NCI-H510A (cell line): ENCODE measurements at regions not wholly inside any gene's neighbourhood (a gene's known extent, or its start where the extent isn't known, plus 50 kb on each side); places are given as distances from the start of the nearest gene placed in this dataset.

ENCODE experiments used
- DNase-seq: peaks from one replicate; lab custom pipeline; 2025; lab: John Stamatoyannopoulos, UW

- no peak for DNase-seq
These were observed 925.1 kb downstream of the PCDH7 start for GRCh38 chr4:31645236-31645635.

DNA sequence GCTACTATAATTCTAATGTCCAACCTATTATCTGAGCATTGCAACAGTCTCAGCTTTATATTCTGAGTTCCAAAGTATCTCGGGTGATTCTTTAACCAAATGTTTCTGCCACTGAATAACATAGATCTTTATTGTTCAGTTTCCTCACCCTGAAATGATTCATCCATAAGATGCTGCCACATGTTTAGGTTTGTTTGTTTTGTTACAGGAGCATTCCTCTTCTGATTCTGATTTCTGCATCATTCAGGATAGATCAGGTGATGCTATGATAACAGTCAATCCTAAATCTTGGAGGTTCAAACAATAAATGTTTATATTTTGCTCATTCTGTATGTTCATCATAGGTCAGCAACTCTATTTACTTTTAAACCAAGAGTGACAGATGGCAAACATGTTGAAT is 927.6 kb downstream of the PCDH7 start:
- no peak for DNase-seq

DNA sequence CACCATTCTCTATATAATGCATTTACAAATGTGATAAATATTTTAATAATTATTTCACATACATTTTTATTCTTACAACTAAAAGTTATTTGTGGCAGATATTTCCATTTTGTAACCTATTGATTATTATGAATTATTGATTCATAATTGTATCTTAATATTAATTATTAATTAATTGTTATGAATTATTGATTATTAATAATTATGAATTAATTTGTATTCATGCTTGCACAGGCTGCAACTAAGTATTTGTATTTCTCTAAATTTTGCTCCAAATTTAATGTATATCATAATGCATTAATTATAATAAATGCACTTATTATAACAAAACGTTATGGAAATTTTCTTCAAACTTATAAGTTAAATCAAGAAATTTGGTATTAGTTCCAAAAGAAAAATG is 929.7 kb downstream of the PCDH7 start:
- no peak for DNase-seq

DNA sequence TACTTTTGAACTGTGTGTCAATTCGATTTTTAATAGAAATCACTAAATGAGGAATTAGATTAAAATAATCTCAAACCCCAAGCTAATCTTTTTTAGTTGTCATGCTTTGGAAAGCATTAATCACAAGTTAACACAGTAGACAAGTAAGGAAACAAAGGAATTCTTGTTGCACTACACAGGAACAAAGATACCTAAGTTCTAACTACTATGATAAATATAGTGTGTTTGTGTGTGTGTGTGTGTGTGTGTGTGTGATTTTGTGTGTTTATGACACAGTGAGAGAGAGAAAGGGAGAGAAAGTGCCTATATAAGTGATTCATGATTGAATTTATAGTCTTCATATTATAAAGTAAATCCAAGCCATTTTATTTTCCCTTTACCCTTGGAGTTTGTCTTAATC is 931.4 kb downstream of the PCDH7 start:
- DNase-seq, result no peak

DNA sequence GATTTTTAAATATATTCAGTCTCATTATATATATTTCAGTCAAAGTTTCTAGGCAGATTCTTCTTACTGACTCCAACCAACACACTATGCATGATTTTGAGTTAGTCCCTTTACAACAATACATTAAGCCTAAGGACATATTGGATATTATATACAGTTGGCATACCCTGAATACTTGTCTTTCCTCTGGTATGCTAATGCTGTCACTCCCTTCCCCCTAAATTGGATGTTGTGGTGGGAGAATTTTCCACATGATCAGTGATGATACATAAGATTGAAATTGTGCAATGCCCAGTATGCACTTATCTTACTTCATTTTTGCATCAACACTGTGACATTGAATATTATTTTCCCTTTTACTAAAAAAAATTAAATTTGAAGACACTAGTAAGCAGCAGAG is 935.2 kb downstream of the PCDH7 start:
- DNase-seq, result no peak

DNA sequence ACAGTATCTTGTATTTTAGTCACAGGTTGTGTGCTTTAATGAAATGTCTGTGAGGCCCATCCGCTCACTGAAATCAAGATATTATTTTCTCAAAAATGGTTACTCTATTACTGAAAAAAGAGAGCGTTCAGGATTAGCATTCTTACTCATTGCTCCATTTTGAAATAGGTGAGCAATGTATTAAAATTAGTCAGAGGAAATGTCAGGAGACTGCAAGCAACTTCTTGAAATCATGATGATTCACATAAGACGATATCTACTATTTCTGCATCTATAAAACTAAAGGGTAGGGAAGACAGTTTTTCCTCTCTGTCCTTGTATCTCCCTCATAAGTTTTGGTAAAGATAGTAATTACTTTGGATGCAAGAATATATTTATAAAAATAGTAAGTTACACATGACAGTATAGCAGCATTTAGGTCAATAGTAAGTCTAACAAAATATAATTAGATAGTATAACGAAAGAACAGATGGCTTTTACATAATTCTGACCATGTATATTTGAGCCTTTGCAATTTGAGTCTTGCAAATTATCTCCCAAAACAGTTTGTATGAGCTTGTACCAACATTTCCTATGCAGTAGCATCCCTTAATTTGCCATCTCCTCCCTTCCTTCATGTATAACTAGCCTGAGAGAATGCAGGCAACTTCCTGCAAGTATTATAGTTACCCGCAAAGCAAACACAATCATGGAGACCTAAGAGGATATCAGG is 937.8 kb downstream of the PCDH7 start:
- DNase-seq, result no peak

- no peak for DNase-seq
These were observed 940.7 kb downstream of the PCDH7 start for GRCh38 chr4:31660916-31661315.

GRCh38 chr4:31662951-31663350 is 942.8 kb downstream of the PCDH7 start:
- no peak for DNase-seq

DNA sequence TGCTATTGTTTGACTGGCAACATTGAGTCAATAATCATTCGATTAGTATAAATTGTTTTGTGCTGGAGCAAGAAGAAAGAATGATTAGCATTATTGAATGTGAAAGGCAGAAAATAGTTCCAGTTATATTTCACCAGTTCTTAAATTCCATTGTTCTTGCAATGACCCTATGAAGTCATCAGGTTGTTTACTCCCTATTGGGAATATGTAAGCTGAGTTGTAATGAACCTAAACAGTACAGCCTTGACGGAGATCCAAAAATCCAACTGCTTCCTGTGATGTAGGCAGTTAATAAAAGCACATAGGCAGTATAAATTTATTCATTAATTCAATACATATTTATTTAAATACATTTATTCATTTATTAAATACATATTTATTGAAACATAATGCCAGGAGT is 947.5 kb downstream of the PCDH7 start:
- DNase-seq, result no peak

DNA sequence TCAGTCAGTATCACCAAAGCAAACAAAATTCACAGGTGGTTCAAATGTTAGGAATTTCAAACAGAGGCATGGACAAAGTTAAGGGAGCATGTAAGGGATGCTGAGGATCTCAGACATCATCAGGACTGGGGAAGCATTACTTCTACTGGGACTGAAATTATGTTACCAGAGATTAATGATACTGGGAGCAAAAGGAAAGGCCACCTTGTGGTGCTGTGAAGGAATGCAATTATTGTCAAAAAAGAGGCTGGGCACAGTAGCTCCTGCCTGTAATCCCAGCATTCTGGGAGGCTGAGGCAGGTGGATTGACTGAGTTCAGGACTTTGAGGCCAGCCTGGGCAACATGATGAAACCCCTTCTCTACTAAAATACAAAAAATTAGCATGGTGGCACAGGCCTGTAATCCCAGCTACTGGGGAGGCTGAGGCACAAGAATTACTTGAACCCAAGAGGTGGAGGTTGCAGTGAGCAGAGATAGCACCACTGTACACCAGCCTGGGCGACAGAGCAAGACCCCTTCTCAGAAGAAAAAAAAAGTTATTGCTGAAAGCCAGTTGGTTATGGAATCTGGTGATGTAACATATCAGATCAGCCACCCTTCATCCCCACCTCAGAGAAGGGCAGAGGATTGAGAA is 954.3 kb downstream of the PCDH7 start:
- no peak for DNase-seq

DNA sequence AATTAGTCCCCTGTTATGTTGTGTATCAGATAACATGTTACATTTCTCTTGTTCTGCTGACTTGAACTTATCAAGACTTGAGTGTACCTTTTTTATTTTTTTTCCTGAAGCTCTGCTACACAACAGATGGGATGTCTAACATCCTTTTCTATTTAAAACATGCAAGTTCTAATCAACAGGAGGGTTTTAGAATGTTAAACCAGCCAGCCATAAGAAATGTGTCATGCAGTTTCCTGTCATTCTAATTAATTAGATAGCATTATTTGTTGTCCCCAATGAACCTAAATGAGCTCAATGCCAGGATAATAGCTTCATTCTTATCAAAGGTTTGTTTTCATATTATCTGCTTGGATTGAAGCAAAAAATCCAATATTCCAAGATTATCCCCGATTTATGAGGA is 958.2 kb downstream of the PCDH7 start:
- no peak for DNase-seq

DNA sequence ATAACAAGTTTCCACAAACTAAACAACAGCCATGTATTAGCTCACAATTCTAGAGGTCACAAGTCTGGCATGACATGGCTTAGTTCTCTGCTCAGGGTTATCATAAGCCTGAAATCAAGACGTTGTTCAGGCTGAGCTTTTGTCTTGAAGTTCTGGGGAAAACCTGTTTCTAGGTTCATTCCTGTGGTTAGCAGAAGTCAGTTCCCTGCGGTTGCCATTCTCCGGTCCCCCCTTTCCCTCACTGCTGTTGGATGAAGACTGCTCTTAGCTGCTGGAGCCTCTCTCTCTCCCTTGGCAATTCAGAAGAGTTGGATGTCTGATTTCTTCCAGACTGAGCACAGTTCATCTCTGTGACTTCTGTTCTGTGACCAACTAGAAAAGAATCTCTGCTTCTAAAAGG is 962.6 kb downstream of the PCDH7 start:
- no peak for DNase-seq

DNA sequence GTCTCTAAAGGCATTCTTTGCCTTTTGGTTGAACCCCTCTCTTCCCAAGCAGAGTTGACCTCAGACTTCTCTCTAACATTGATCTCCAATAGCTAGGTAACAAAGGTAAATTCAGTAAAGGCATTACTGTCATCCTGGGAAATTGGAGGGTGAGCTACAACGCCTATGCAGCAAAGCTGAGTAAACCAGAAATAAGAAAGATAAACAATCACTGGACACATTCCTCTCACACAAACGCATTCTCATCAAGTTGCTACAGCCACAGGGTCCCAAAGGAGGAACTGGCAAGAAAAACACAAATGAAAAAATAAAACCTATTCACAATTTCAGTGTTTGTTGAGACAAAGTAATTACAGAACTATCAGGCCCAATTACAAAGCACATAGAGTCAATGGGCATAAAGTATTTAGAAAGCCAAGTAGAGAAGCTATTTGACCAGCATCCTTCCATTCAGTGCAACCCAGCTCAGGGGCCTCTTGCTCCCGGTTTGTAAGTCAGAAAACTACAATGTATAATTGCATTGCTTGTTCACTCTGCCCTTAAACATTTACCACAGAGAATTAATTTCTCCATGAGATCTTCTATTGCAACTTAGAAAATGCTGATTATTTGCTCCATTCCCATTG is 967.7 kb downstream of the PCDH7 start:
- DNase-seq, result no peak

DNA sequence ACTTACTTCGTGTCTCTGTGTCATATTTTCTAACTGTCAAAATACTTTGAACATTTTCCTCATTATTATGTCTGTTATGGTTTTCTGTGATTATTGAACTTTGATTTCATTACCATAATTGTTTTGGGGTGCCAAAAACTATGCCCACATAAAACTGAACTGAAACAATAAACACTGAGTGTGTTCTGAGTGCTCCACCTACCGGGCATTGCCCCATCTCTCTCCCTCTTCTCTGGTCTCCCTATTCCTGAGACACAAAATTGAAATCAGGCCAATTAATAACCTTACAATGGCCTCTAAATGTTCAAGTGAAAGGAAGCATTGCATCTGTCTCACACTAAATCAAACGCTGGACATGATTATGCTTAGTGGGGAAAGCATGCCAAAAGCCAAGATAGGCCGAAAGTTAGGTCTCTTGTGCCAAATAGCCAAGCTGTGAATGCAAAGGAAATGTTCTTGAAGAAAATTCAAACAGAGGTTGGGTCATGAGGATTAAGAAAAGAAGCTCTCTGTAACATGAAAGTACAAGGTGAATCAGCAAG is 972.3 kb downstream of the PCDH7 start:
- no peak for DNase-seq

GRCh38 chr4:31701256-31701655 is 981.1 kb downstream of the PCDH7 start:
- DNase-seq, result no peak

DNA sequence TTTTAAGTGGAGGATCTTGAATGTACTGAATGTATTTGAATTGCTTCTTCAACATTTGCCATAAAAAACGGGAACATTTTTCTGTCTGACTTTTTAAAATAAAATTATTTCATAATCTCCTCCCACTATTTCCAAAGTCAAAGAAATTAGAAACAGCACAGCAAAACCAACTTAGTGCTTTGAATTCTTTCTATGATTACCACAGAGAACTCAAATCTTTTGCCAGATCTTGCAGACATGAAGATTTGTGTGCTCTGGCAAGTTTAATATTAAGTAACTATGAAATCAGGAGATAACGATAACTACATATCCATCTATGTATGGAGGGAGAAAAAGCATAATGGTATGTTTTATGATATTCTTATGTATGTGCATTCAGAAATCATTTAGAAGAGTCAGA is 982.2 kb downstream of the PCDH7 start:
- DNase-seq, result no peak

- no peak for DNase-seq
These were observed 994.1 kb downstream of the PCDH7 start for GRCh38 chr4:31714238-31714637.

DNA sequence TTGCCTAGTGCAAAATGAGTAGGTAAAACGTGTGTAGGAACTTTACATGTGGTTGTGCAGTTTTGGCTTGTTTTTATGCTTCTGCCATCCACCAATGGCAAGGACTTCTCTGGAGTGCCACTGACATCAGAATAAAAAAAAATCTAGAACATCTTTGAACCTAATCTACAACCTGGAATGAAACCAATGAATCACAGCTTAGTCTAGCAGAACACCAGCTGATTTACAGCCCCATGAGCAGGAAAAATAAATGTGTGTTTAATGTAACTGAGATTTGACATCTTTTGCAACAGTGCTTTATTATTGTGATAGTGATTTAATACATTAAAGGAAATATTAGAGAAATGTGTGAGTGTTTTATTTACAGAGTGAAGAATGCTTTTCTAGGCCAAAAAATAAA is 995.1 kb downstream of the PCDH7 start:
- DNase-seq, result no peak

GRCh38 chr4:31727030-31727429 is 1006.9 kb downstream of the PCDH7 start:
- no peak for DNase-seq

DNA sequence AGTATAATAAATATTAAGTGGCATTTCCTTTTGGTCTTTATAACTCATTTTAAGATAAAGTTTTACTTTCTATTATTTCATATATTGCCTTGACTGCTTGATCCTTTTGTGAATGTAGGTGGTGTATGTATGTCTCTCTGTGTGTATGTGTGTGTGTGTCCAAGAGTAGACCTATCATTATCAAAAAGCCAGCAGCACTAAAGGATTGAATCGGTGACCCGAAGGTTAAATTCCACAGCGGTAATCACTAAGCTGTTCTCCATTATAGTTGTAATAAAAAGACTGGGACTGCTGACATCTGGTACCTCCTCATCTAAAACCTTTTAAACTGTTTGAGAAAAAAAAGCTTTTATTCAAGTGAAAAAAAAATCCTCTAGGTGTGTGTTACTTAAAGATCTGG is 1014.8 kb downstream of the PCDH7 start:
- DNase-seq, result no peak

GRCh38 chr4:31737419-31737818 is 1017.2 kb downstream of the PCDH7 start:
- DNase-seq, result no peak

- no peak for DNase-seq
These were observed 1021.2 kb downstream of the PCDH7 start for GRCh38 chr4:31741326-31741725.

GRCh38 chr4:31748382-31748781 is 1028.2 kb downstream of the PCDH7 start:
- DNase-seq, result no peak
